GM18861 (cell line): ENCODE measurements at regions not wholly inside any gene's neighbourhood (a gene's known extent, or its start where the extent isn't known, plus 50 kb on each side); places are given as distances from the start of the nearest gene placed in this dataset.
"Not testable (repeated sequence)": the region's sequence is repeated elsewhere in the genome, so short reads cannot be mapped to it uniquely, and the experiment has no call there.

ENCODE experiments used
- ATAC-seq: cut with Tn5 transposase; IDR thresholded peaks from one replicate; pipeline ENCODE4 v1.9.1; 2021; ENCODE audit not compliant: unreplicated experiment

DNA sequence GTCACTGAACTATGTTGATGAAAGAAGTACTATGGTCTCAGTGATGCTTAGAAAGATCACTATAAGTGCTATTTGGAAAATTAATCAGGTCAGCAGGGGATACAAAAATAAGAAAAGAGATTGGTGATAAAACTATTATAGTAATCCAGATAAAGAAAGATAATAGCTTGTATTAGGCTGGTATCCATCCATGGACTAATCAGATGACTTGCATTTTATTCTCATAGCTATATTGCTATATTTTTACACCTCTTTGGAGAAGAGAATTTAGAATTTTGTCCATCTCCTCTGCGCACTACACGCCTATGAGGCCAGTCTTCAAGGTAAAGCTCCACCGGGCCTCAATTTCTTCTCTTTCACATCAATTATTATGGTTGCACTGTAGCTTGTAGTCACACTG lies 635.1 kb upstream of the DDX18 start:
- no peak for ATAC-seq

- ATAC-seq, result no peak
These were observed 623.5 kb upstream of the DDX18 start for GRCh38 chr2:117190856-117191559.

- no peak for ATAC-seq
These were observed 619.1 kb upstream of the DDX18 start for GRCh38 chr2:117195381-117195780.

GRCh38 chr2:117199511-117199910 lies 615.0 kb upstream of the DDX18 start:
- ATAC-seq, result no peak

DNA sequence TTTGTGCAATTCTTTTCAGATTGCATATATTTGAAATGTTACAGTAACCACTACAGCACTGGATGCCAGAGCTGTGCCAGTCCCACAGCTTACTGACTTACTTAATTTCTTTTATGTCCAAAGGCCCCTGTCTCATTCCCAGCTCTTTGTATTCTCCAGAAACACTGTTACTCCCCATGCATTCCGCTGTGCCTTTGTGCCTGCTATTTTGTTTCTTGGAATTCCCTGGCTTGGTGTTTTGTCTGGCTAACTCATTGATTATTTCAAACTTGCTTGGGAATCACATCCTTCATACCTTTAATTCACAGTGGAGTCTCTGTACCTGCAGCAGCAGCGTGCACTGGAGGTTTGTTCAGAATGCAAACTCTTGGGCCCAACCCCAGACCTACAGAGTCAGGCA lies 601.9 kb upstream of the DDX18 start:
- no peak for ATAC-seq

DNA sequence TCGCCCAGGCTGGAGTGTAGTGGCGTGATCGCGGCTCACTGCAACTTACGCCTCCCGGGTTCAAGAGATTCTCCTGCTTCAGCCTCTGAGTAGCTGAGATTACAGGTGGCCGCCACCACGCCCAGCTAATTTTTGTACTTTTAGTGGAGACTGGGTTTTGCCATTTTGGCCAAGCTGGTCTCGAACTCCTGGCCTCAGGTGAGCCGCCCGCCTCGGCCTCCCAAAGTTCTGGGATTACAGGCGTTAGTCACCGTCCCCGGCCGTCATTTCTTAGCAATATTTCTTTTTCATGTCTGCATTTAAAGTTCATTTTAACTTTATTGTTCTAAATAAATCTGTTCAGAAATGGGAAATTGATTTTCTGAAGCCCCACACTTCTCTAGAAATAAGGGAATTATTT lies 597.3 kb upstream of the DDX18 start:
- ATAC-seq, result no peak

GRCh38 chr2:117222809-117223208 lies 591.7 kb upstream of the DDX18 start:
- no peak for ATAC-seq

DNA sequence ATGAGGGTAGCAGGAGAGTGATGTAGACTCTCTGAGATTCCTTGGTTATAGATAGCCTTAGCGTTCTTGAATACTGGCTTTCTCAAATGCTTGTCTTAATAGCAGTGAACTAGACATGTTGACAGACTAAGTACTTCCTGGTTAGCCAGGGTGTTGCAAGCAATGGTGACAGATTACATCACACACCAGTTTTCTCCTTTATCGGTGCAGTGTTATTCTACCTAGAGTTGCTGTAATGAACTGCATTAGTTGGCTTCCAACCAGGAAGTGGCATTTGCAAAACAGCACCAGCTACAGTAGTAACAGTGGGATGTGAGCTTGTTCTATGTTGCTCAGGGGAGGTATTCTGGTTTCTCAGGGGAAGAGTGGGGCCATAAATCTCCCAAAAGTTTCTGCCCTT lies 582.2 kb upstream of the DDX18 start:
- ATAC-seq, result no peak

GRCh38 chr2:117257362-117257761 lies 557.1 kb upstream of the DDX18 start:
- ATAC-seq, result no peak

GRCh38 chr2:117269574-117269973 lies 544.9 kb upstream of the DDX18 start:
- ATAC-seq, result no peak

- ATAC-seq, result no peak
These were observed 542.9 kb upstream of the DDX18 start for GRCh38 chr2:117271631-117272030.

- ATAC-seq, result no peak
These were observed 541.4 kb upstream of the DDX18 start for GRCh38 chr2:117273009-117273671.

GRCh38 chr2:117293012-117293411 lies 521.5 kb upstream of the DDX18 start:
- ATAC-seq, result no peak

GRCh38 chr2:117299451-117299850 lies 515.0 kb upstream of the DDX18 start:
- ATAC-seq, result no peak

- no peak for ATAC-seq
These were observed 505.4 kb upstream of the DDX18 start for GRCh38 chr2:117308861-117309770.

GRCh38 chr2:117321816-117322215 lies 492.7 kb upstream of the DDX18 start:
- ATAC-seq, result no peak

DNA sequence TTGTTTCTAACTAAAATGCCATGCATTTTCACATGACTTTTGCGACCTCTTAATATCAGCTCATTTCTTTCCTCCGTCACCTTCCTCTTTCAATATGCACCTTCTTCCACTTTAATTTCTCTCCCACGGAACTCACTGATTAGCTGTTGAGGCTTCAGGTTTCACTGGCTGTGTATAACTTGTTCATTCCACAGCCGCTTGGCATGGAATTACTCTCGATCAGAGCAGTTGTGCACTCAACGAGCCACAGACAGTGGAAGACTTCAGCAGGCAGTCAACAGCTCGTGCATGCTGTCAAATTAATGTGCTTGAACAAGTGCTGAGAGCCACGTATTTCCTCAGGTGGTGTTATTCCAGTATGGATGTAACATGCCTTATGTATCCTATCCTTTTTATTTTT lies 491.2 kb upstream of the DDX18 start:
- ATAC-seq, result no peak

DNA sequence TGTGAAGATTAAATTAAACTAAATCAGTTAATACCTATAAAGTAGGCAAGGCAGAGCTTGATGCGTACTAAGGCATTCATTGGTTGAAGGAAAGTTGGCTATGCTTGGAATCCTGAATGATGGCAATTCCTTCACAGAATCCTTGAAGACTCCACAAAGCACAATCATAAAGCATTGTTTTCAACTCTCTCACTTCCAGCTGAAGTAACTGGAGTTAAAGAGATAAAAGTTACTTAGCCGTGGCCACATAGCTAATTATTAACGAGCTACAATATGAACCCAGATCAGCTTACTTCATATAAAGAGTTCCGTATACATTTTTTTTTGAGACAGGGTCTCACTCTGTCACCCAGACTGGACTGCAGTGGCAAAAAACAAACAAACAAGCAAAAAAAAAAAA lies 483.9 kb upstream of the DDX18 start:
- no peak for ATAC-seq

- no peak for ATAC-seq
These were observed 478.5 kb upstream of the DDX18 start for GRCh38 chr2:117335967-117336366.

DNA sequence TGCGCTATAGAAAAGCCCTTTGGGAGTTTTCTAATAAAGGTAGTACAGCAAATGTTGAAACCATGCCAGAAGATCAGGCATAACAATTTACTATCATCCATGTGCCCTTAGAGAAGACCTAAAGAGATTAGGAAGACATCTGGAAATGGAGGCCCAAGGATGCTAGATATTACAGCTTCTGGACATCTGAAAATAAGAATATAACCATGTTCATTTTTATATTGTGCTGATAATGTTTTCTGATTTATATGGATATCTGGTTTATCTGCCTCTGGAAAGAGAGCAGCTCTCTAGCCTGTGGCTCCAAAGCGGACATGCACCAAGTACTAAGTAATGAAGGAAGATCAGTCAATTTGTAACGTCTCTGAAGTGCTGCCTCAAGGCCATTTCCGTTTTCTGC lies 478.0 kb upstream of the DDX18 start:
- ATAC-seq, result no peak

DNA sequence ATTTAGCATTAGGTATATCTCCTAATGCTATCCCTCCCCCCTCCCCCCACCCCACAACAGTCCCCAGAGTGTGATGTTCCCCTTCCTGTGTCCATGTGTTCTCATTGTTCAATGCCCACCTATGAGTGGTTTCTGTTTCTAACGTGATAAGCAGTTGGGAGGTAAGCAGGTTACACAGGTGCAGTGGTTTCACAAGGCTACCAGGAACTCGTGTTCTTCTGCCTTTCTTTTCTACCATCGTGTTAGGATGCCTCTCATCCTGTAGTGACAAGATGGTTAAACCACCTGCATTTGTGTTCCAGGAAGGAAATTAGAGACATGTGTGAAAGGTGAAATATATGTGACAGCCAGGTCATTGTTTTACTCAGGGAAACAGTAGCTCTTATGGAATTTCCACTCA lies 476.5 kb upstream of the DDX18 start:
- ATAC-seq, result not testable (repeated sequence)

DNA sequence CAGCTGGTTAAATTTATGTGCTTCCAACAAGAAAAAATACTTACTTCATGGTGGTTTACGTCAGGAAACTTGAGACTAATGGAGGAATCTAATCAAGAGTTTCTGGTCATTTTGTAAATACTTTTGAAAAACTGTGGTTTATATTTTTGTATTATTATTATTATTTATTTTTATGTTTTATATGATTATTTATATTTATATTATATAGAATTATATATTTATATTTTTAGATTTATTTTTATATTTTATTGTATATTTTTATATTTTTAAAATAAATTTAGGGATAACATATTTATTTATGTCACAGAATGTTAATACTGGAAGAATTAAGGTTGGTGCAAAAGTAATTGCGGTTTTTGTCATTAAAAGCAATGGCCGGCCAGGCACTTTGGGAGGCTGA lies 474.5 kb upstream of the DDX18 start:
- no peak for ATAC-seq
